ENCODE measurements at regions not wholly inside any gene's neighbourhood (a gene's known extent, or its start where the extent isn't known, plus 50 kb on each side); places are given as distances from the start of the nearest gene placed in this dataset.
"Not testable (repeated sequence)": the region's sequence is repeated elsewhere in the genome, so short reads cannot be mapped to it uniquely, and the experiment has no call there.

GRCh38 chr6:137811121-137811915 is 55.7 kb upstream of the TNFAIP3 start:
- peak; percentile 98 for DNase-seq (ENCODE audit: low read depth)
- TF ChIP-seq CTCF (IDR thresholded peaks at IDR 0.05; ENCODE audit: insufficient read depth, low read depth, low read length, missing control alignments) = no peak
- no peak overlapping the region for H3K4me3 ChIP-seq (ENCODE audit: low read length)

GRCh38 chr6:137811916-137812553 is 55.0 kb upstream of the TNFAIP3 start:
- no peak for TF ChIP-seq CTCF (IDR thresholded peaks at IDR 0.05; ENCODE audit: insufficient read depth, low read depth, low read length, missing control alignments)
- DNase-seq (ENCODE audit: low read depth) = no peak
- no peak overlapping the region for H3K4me3 ChIP-seq (ENCODE audit: low read length)

GRCh38 chr6:137813308-137813970 is 53.6 kb upstream of the TNFAIP3 start:
- no peak overlapping the region for H3K4me3 ChIP-seq (ENCODE audit: low read length)
- no peak for TF ChIP-seq CTCF (IDR thresholded peaks at IDR 0.05; ENCODE audit: insufficient read depth, low read depth, low read length, missing control alignments)
- DNase-seq (ENCODE audit: low read depth) = peak; percentile 99

GRCh38 chr6:137814030-137814429 is 53.0 kb upstream of the TNFAIP3 start:
- not testable (repeated sequence) for DNase-seq (ENCODE audit: low read depth); H3K4me3 ChIP-seq (ENCODE audit: low read length)

GRCh38 chr6:137815692-137816091 is 51.4 kb upstream of the TNFAIP3 start:
- no peak for TF ChIP-seq CTCF (IDR thresholded peaks at IDR 0.05; ENCODE audit: insufficient read depth, low read depth, low read length, missing control alignments)
- H3K4me3 ChIP-seq (ENCODE audit: low read length) = no peak overlapping the region
- no peak for DNase-seq (ENCODE audit: low read depth)

- no peak overlapping the region for H3K4me3 ChIP-seq (ENCODE audit: low read length)
- no peak for DNase-seq (ENCODE audit: low read depth)
- no peak for TF ChIP-seq CTCF (IDR thresholded peaks at IDR 0.05; ENCODE audit: insufficient read depth, low read depth, low read length, missing control alignments)
These were observed 50.9 kb upstream of the TNFAIP3 start for GRCh38 chr6:137816133-137816579.

All from epithelial cell of esophagus (primary cell).